T follicular helper cell (primary cell): ENCODE measurements at regions not wholly inside any gene's neighbourhood (a gene's known extent, or its start where the extent isn't known, plus 50 kb on each side); places are given as distances from the start of the nearest gene placed in this dataset.
"Not testable (repeated sequence)": the region's sequence is repeated elsewhere in the genome, so short reads cannot be mapped to it uniquely, and the experiment has no call there.

Source experiments
- DNase-seq: peaks from one replicate; pipeline ENCODE4 v3.0.0-alpha.2; 2020; ENCODE audit warnings: low read depth

DNA sequence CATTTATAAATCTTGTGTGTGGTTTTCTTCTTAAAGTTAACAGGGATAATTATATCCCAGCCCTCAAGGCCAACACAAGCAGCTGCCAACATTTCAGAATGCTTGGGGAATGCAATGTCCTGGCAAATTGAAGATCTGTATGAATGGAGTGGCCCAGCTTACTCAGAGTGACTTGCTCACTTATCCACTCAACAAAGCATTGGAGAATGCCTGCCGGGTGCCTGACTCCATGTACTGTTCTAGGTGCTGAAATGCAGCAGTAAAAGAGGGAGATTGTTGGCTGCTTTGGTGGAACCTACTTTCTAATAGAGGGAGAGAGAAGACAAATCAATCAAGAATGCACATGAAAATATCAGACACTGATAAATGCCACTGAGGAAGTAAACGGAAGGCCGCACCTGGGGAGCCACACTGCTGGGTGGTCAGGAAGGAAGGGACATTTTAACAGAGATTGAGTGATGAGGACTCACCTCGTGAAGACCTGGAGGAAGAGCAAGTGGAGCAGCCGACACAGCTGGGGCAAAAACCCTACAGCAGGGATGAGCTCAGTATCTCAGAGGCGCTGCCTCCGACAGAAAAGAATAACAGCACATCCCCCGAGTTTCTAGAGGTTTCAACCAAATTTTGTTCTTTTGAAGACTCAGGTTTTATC is 61.2 kb upstream of the VASH1 start:
- DNase-seq: no peak

- DNase-seq: no peak
These were observed 59.8 kb upstream of the VASH1 start for GRCh38 chr14:76701436-76701835.

- DNase-seq: no peak
These were observed 59.3 kb upstream of the VASH1 start for GRCh38 chr14:76701981-76702380.

DNA sequence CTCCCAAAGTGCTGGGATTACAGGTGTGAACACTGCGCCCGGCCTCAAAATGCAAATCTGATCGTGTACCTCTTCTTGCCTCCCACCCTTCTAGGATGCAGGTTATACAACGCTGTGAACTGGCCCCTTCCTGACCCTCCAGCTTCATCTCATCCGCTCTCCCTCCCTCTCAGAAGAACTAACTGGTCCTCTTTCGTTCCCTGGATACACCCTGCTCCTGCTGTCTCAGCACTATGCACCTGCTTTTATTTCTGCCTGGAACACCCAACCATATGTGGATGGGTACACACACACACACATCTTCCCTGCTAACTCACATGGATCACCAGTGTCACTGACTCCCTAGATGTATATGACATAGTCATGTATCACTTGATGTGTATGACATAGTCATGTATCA is 56.1 kb upstream of the VASH1 start:
- DNase-seq: no peak

GRCh38 chr14:76706207-76706606 is 55.1 kb upstream of the VASH1 start:
- not testable (repeated sequence) for DNase-seq

GRCh38 chr14:76706811-76707210 is 54.5 kb upstream of the VASH1 start:
- no peak for DNase-seq

GRCh38 chr14:76708028-76708427 is 53.2 kb upstream of the VASH1 start:
- DNase-seq: no peak

DNA sequence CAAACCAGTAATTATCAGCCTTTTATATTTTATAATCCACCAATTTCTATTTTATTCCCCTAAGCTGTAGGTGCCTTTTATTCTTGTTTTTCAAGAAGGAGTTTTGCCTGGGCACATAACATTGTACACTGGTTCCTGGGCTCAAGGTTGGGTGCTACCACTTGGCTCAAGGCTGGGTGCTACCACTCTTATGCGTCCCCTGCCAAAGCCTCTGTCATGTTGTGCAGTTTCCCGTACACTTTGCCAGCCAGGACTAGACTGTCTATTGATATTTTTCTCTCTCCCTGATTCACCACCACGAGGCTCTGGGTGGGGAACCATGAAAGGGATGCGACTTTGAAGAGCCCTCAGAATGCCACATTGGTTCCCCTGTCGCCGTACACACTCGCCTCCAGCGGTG is 52.5 kb upstream of the VASH1 start:
- no peak for DNase-seq

DNA sequence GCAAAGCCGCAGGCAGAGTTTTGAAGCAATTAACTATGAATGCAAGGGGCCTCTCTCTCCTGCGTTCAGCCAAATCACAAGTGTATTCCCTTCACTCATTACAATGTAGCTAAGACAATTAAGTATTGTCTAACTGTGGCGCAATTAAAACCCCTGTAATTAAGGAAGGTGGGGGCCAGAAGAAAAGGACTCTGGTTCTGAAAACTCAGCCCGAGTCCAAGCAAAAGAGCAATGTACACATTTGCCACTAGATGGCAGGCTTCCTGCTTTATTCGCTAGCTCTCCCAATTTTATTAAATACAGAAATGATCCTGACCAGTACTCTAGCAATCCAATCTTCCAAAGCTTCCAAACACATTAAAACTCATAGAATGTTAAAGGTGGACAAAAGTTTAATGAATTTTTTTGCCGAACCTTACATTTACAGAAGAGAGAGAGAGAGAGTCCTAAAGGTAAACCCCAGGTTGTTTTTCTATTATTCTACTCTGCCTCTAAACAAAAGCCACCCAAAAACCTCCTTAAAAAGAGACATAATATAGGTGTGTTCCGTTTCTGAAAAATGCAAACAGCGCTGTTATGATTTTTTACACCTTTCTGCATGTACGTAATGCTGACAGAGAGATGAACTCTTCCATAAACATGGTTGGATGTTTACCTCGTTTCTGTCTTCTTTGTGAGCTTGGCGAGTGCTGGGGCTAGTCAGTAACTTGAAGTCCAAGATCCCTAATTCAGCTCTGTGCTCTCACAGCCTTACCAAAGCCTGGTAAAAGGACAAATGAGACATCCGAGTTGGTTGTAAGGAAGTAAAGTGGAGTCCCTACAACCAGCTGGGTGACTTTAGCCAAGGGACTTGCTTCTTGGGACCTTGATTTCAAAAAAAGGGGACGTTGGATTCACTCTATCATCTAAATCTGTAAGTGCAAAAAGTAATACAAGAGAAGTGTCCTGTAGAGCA is 50.9 kb upstream of the VASH1 start:
- peak; percentile 7 for DNase-seq
